ENCODE measurements at regions not wholly inside any gene's neighbourhood (a gene's known extent, or its start where the extent isn't known, plus 50 kb on each side); places are given as distances from the start of the nearest gene placed in this dataset.

- Mint-ChIP-seq H3K27me3 (peaks cover 1% of the 10 kb centered on the region), H3K4me3 (no peak overlapping the region), H3K27ac (no peak overlapping the region), H3K9me3 (no peaks in the 10 kb centered on the region), H3K36me3 (ENCODE audit: low read depth) (no peaks in the 10 kb centered on the region), H3K4me1 (ENCODE audit: low read depth) (no peaks in the 10 kb centered on the region)
- TF ChIP-seq CTCF (IDR thresholded peaks at IDR 0.05): no peak
- no peak for ATAC-seq
- ChIA-PET CTCF (no interaction called here), POLR2A (no interaction called here)
- DNase-seq: no peak
- intact Hi-C loops (cut with micrococcal nuclease): no loop called here
Measured at GRCh38 chrX:138020941-138021340, 455.0 kb downstream of the ZIC3 start.

- no peak for TF ChIP-seq CTCF (IDR thresholded peaks at IDR 0.05)
Measured at GRCh38 chrX:138026211-138026610, 460.3 kb downstream of the ZIC3 start.

GRCh38 chrX:138031715-138032114 is 465.8 kb downstream of the ZIC3 start:
- Mint-ChIP-seq H3K4me1 (ENCODE audit: low read depth) (no peaks in the 10 kb centered on the region), H3K36me3 (ENCODE audit: low read depth) (no peaks in the 10 kb centered on the region), H3K27ac (no peak overlapping the region), H3K4me3 (no peak overlapping the region), H3K27me3 (no peaks in the 10 kb centered on the region), H3K9me3 (no peaks in the 10 kb centered on the region)
- CTCF ChIA-PET: no interaction called here
- TF ChIP-seq CTCF (IDR thresholded peaks at IDR 0.05): no peak
- intact Hi-C loops (cut with micrococcal nuclease): no loop called here
- DNase-seq (no peak), ATAC-seq (no peak)
- POLR2A ChIA-PET: no interaction called here

More at GRCh38 chrX:138026211-138026610, 460.3 kb downstream of the ZIC3 start:
- no peak for DNase-seq
- Mint-ChIP-seq H3K36me3 (ENCODE audit: low read depth) (no peaks in the 10 kb centered on the region), H3K27ac (no peak overlapping the region), H3K4me1 (ENCODE audit: low read depth) (no peaks in the 10 kb centered on the region), H3K27me3 (peaks cover 1% of the 10 kb centered on the region), H3K9me3 (no peaks in the 10 kb centered on the region), H3K4me3 (no peak overlapping the region)
- ChIA-PET POLR2A (no interaction called here), CTCF (no interaction called here)
- intact Hi-C loops (cut with micrococcal nuclease): no loop called here
- ATAC-seq: no peak

GRCh38 chrX:138034136-138034535 is 468.2 kb downstream of the ZIC3 start:
- no peak for TF ChIP-seq CTCF (IDR thresholded peaks at IDR 0.05)
- Mint-ChIP-seq H3K36me3 (ENCODE audit: low read depth) (no peaks in the 10 kb centered on the region), H3K27ac (no peak overlapping the region), H3K9me3 (no peaks in the 10 kb centered on the region), H3K4me1 (ENCODE audit: low read depth) (no peaks in the 10 kb centered on the region), H3K27me3 (no peaks in the 10 kb centered on the region), H3K4me3 (no peak overlapping the region)
- POLR2A ChIA-PET: no interaction called here
- DNase-seq (no peak), ATAC-seq (no peak)
- CTCF ChIA-PET: interaction anchor here (0.6 kb wide), 1 partner anchor 655 kb away, joined by 3 read pairs; no protein-coding TSS in a partner anchor
- intact Hi-C loops (cut with micrococcal nuclease): no loop called here

GRCh38 chrX:138037548-138037947 is 471.6 kb downstream of the ZIC3 start:
- intact Hi-C loops (cut with micrococcal nuclease): no loop called here
- POLR2A ChIA-PET: no interaction called here
- no peak overlapping the region for H3K4me3 Mint-ChIP-seq
- CTCF ChIA-PET: no interaction called here
- peaks cover 7% of the 10 kb centered on the region for H3K9me3 Mint-ChIP-seq
- no peaks in the 10 kb centered on the region for H3K4me1 Mint-ChIP-seq (ENCODE audit: low read depth)
- no peaks in the 10 kb centered on the region for H3K27me3 Mint-ChIP-seq
- H3K27ac Mint-ChIP-seq: no peak overlapping the region
- TF ChIP-seq CTCF (IDR thresholded peaks at IDR 0.05): no peak
- DNase-seq: no peak
- ATAC-seq: no peak
- H3K36me3 Mint-ChIP-seq (ENCODE audit: low read depth): no peaks in the 10 kb centered on the region
